Endothelial cell (in vitro differentiated cells): ENCODE measurements at regions not wholly inside any gene's neighbourhood (a gene's known extent, or its start where the extent isn't known, plus 50 kb on each side); places are given as distances from the start of the nearest gene placed in this dataset.

Experiments
- DNase-seq: peaks from one replicate; pipeline ENCODE4 v3.0.0; 2021; ENCODE audit warnings: low spot score
- H3K27ac Mint-ChIP-seq: one replicate; pipeline ENCODE4 v1.8.0; 2021; ENCODE audit warnings: mixed read lengths, inconsistent platforms; ENCODE audit not compliant: unreplicated experiment
- H3K27me3 Mint-ChIP-seq: one replicate; pipeline ENCODE4 v1.8.0; 2021; ENCODE audit warnings: mild to moderate bottlenecking, moderate library complexity, mixed read lengths, inconsistent platforms; ENCODE audit not compliant: unreplicated experiment
- H3K36me3 Mint-ChIP-seq: one replicate; pipeline ENCODE4 v1.8.0; 2021; ENCODE audit warnings: mild to moderate bottlenecking, low read depth, mixed read lengths, inconsistent platforms; ENCODE audit not compliant: unreplicated experiment
- H3K4me1 Mint-ChIP-seq: one replicate; pipeline ENCODE4 v1.8.0; 2021; ENCODE audit warnings: mild to moderate bottlenecking, mixed read lengths, inconsistent platforms; ENCODE audit not compliant: unreplicated experiment
- H3K4me3 Mint-ChIP-seq: one replicate; pipeline ENCODE4 v1.8.0; 2021; ENCODE audit warnings: mild to moderate bottlenecking, mixed read lengths, inconsistent platforms; ENCODE audit not compliant: unreplicated experiment
- H3K9me3 Mint-ChIP-seq: one replicate; pipeline ENCODE4 v1.8.0; 2021; ENCODE audit warnings: mixed read lengths, inconsistent platforms; ENCODE audit not compliant: unreplicated experiment
- CTCF ChIP-seq: fragments of 200-600 bp; sonication (generic); IDR thresholded peaks from one replicate; pipeline ENCODE4 v1.5.0; 2021; ENCODE audit warnings: antibody characterized with exemption; ENCODE audit not compliant: unreplicated experiment

GRCh38 chr15:98395974-98396610 is 252.2 kb upstream of the IGF1R start:
- Mint-ChIP-seq H3K4me1 (peaks cover 15% of the 10 kb centered on the region), H3K9me3 (no peaks in the 10 kb centered on the region), H3K4me3 (no peak overlapping the region), H3K36me3 (no peaks in the 10 kb centered on the region), H3K27ac (no peak overlapping the region), H3K27me3 (no peaks in the 10 kb centered on the region)
- no peak for TF ChIP-seq CTCF
- DNase-seq: no peak

- Mint-ChIP-seq H3K36me3 (no peaks in the 10 kb centered on the region), H3K27ac (no peak overlapping the region)
- no peak for TF ChIP-seq CTCF
Observed at GRCh38 chr15:98397419-98397818, 250.9 kb upstream of the IGF1R start.

GRCh38 chr15:98398056-98398455 is 250.3 kb upstream of the IGF1R start:
- H3K9me3 Mint-ChIP-seq: no peaks in the 10 kb centered on the region
- no peak for TF ChIP-seq CTCF
- no peaks in the 10 kb centered on the region for H3K27me3 Mint-ChIP-seq

More at GRCh38 chr15:98397419-98397818, 250.9 kb upstream of the IGF1R start:
- Mint-ChIP-seq H3K4me3 (no peak overlapping the region), H3K27me3 (no peaks in the 10 kb centered on the region), H3K9me3 (no peaks in the 10 kb centered on the region), H3K4me1 (peaks cover 15% of the 10 kb centered on the region)
- no peak for DNase-seq

GRCh38 chr15:98398886-98399285 is 249.5 kb upstream of the IGF1R start:
- Mint-ChIP-seq H3K27me3 (no peaks in the 10 kb centered on the region), H3K4me3 (no peak overlapping the region), H3K4me1 (peaks cover 2% of the 10 kb centered on the region), H3K36me3 (no peaks in the 10 kb centered on the region), H3K27ac (no peak overlapping the region), H3K9me3 (no peaks in the 10 kb centered on the region)
- no peak for TF ChIP-seq CTCF
- no peak for DNase-seq

More at GRCh38 chr15:98398056-98398455, 250.3 kb upstream of the IGF1R start:
- H3K4me3 Mint-ChIP-seq: no peak overlapping the region
- no peak overlapping the region for H3K27ac Mint-ChIP-seq
- no peaks in the 10 kb centered on the region for H3K36me3 Mint-ChIP-seq
- DNase-seq: no peak
- peaks cover 9% of the 10 kb centered on the region for H3K4me1 Mint-ChIP-seq

GRCh38 chr15:98400120-98400519 is 248.2 kb upstream of the IGF1R start:
- TF ChIP-seq CTCF: no peak
- Mint-ChIP-seq H3K27me3 (no peaks in the 10 kb centered on the region), H3K4me3 (no peak overlapping the region), H3K4me1 (no peaks in the 10 kb centered on the region), H3K27ac (no peak overlapping the region), H3K9me3 (no peaks in the 10 kb centered on the region), H3K36me3 (no peaks in the 10 kb centered on the region)
- DNase-seq: no peak
